SK-N-MC (cell line): ENCODE measurements at regions not wholly inside any gene's neighbourhood (a gene's known extent, or its start where the extent isn't known, plus 50 kb on each side); places are given as distances from the start of the nearest gene placed in this dataset.

ENCODE experiments used
- EZH2 ChIP-seq: fragments of 200-600 bp; sonication (generic); IDR thresholded peaks from one replicate; pipeline ENCODE4 v1.6.1; 2017; ENCODE audit warnings: antibody characterized with exemption
- FOXP2 ChIP-seq: optimal IDR thresholded peaks from 2 replicates; pipeline ENCODE3; 2011; ENCODE audit warnings: mild to moderate bottlenecking, moderate library complexity; ENCODE audit not compliant: insufficient read depth; ENCODE audit errors: extremely low read length, control extremely low read depth
- POLR2AphosphoS5 ChIP-seq: IDR thresholded peaks from 2 replicates; pipeline ENCODE4 v1.6.1; 2012; ENCODE audit warnings: mild to moderate bottlenecking, low read depth, low read length, borderline replicate concordance

- TF ChIP-seq EZH2 (no peak), POLR2AphosphoS5 (peak; percentile 32; the same call in 1 of the 2 replicates), FOXP2 (no peak)
These were observed 102.5 kb downstream of the LYPLAL1 start for GRCh38 chr1:219276049-219276738.
